ENCODE measurements at regions not wholly inside any gene's neighbourhood (a gene's known extent, or its start where the extent isn't known, plus 50 kb on each side); places are given as distances from the start of the nearest gene placed in this dataset.

GRCh38 chr10:124225029-124225466 lies 131.7 kb upstream of the CHST15 start:
- TF ChIP-seq POLR2A (IDR thresholded peaks at IDR 0.05) (no peak), CTCF (IDR thresholded peaks at IDR 0.05) (no peak), POLR2AphosphoS5 (IDR thresholded peaks at IDR 0.05) (no peak), EP300 (IDR thresholded peaks at IDR 0.05) (no peak)

Measured in gastroesophageal sphincter (tissue), 3 donors.